M059J (cell line): ENCODE measurements at regions not wholly inside any gene's neighbourhood (a gene's known extent, or its start where the extent isn't known, plus 50 kb on each side); places are given as distances from the start of the nearest gene placed in this dataset.

Experiments used
- DNase-seq: peaks from one replicate; pipeline ENCODE4 v3.0.0-alpha.2; 2012; ENCODE audit warnings: low read depth

- peak; percentile 54 for DNase-seq
Measured at GRCh38 chr15:38073178-38073946, 138.9 kb downstream of the TMCO5A start.

- DNase-seq = no peak
Measured at GRCh38 chr15:38074029-38074428, 139.6 kb downstream of the TMCO5A start.

DNA sequence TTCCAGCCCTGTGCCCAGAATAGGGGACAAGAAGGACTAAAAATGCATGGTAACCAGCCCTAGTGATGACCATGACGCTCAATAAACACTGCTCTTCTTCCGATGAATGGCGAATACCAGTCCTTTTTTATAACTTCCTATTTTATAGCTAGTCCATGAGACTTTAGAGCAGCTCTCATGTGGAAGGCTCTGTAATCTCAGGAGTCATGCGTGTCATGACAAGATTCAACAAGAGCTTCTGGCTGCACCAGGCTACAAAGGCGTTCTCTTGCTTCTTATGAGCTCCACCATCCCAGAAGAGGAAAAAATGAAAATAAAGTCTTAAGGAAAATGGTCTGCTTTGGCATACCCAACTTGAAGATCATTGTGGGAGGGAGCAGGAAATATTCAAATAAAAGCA is 141.0 kb downstream of the TMCO5A start:
- DNase-seq = no peak

DNA sequence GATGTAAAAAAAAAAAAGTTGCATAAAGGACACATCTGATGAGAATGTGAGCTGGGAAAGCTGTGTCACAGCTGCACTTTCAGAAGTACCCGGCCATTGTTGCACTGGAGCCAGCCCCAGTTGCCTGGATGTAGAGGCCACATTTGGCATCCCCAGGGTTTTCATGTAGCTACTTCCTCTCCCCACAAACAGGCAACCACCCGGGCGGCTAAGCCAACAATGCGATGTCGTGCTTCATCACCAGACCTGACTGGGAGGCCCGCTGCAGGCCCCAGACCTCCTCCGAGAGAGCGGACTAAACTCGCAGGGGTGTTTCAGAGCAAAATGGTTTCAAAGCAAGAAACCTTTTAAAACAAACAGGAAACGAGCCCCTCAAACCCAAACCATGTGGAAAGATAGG is 142.3 kb downstream of the TMCO5A start:
- DNase-seq = no peak

GRCh38 chr15:38079236-38079635 is 144.8 kb downstream of the TMCO5A start:
- no peak for DNase-seq

DNA sequence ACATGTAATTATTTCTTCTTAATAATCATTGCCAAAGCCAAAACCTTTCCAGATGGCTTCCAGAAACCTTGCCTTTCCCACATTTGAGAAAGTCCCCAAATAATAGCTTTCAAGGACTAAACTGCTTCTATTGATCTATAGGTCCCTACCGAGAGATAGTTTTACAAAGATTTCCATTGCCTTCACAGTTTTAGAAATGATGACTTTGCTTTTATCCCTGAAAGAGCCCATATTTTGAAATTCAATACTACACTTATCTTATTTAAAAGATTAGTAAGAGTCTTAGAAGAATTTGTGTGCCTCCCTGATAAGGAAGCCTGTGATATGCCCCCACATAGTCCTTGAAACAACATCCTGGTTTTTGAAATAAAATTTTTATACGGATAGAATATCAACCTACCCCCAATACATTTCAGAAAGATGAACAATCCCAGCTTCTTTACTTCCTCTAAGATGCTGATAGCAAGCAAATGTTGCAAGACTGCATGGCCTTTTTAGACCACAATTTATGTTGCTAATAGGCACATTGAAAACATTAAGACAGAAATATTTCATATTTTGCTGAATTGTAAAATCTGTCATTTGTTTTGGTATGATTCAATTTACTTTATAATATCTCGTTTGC is 146.3 kb downstream of the TMCO5A start:
- no peak for DNase-seq

DNA sequence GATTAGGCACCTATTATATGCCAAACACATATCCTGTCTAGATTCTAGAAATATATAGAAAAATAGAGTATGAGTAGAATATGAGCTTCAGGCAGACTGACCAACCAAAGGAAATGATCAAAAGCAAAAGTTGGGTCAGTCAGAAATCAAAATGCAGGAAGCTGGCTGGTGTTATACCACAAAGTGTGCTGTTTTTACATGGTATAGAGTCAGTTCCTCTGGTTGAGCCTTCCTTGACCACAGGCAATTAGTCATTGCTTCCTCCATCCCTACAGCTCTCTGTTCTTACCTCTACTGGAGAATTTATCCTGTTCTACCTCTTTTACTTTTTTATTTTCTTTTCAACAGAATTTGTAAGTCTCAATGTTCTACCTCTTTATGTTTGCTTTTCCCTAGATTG is 149.8 kb downstream of the TMCO5A start:
- DNase-seq = peak; percentile 52

DNA sequence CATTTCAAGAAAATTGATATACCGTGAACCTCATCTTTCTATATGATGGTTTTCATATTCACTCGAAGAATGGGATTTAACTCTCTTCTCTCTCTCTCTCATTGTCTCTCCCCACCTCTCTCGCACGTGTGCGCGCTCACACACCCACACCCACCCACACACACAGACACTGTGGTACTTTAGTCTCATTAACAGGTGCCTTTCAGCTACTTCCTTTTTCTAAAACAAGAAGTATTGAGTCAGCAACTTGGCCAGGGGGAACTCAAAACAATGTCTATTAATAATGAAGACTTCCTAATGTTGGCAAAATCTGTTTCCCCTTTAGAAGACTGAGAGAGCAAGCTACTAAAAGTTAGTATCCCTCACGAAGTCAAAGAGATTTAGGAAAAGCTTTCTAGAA is 150.7 kb downstream of the TMCO5A start:
- no peak for DNase-seq

DNA sequence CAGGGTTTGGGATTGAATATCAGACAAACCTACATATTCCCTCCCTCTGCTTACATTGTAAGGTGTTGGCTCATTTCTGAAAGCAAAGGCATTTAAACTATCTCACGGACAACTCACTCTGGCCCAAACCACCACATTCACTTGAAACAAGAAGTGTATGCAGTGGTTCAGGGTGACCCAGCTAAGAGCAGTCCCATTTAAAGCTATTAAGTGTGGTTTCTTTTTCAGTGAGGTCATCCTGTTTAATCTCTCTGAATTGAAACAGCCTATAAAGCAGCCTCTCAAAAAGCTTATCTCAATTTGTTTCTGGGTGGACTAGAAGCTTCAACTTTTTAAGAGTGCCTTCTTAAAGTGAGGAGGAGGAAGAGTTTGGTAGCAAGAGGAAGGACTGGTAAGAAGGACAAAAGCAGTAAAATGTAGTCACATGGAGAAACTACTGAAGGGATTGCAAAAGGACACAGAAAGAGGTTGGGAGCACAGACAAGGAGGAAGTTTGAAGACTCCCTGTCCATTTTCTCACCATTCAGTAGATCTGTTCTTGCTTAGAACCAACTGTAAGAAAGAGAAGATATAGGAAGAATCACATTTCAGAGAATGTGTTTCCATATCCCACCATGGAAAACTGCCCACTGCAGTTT is 151.6 kb downstream of the TMCO5A start:
- DNase-seq = peak; percentile 56

GRCh38 chr15:38086611-38087010 is 152.2 kb downstream of the TMCO5A start:
- DNase-seq = no peak

DNA sequence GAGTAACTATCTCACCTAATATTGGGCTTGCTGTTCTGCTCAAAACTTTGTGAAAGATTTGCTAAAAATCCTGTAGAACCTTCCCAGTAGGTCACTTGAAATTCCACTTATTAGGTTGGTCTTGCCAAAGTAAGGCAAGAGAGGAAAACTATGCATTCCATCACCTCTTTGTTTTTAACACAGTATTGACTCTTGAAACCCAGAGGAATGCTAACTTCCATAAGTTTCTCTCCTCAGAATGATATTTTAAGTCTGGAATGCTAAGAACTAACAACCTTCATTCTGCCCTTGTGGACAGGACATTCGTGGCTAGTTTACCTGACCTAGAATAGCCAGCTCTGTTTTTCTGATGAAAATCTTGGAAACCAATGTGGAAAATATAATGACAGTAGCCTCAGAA is 154.5 kb downstream of the TMCO5A start:
- DNase-seq = no peak

GRCh38 chr15:38090223-38090622 is 155.8 kb downstream of the TMCO5A start:
- DNase-seq = no peak

DNA sequence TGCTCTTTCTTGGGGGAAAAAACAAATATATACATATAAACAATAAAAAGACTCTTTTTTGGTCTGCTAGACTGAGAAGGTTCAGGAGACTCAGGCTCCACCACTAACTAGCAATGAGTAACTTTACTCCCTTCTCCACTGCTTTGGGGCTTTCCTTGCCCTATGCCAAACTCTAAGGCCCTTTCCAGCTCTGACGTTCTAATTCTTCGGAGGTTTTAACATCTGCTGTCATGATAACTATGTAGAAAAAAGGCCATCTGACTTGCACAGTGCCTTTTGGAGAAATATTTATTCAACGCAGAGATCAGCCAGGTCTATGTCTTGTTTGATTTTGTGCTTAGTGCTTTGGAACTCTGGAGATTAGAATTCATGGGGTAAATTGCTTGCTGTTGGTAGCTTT is 156.2 kb downstream of the TMCO5A start:
- DNase-seq = no peak

DNA sequence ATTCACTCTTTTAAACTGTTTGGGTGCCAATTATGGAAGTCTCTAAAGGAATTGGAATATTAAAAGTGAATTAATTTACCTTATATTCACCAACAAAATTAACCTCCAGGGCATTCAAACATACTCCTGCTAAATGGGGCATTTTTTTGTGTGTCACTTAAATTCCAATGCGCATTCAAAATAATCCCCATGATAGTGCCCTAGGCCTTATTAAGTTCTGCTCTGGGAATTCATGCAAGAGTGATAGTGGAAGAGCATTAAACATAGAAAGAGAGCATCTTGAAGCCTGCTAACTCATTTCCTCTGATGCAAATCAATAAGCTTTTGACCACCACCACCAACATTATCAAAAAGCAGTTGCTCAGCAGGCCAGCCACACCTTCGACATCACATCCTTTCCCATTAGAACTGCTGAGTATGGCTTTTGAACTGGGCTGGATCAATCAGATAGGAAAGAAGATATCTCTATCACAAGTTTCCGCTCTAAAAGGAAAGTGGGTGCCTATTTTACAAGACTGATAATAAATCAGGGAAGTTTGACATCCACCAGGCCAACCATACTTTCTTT is 156.7 kb downstream of the TMCO5A start:
- no peak for DNase-seq

- peak; percentile 18 for DNase-seq
Measured at GRCh38 chr15:38093931-38094330, 158.7 kb upstream of the SPRED1 start.

DNA sequence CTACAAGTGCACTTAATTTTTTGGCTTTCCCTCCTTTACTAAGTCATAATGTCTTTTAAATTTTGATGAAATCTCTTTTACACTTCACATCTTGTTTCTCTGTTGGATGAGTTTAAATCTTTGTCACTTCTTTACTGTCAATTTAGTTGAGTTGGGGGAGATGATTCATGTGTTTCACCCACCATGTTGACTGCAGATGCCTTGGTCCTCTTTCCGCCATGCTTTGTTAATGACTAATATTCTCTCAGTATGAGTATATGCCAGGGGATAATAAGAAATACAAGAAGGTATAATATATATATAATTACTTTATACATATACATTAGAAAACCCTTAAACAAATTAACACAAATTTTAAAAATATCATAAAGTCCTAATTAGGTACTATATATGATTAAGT is 149.7 kb upstream of the SPRED1 start:
- no peak for DNase-seq

- DNase-seq = no peak
Measured at GRCh38 chr15:38103564-38103963, 149.1 kb upstream of the SPRED1 start.

DNA sequence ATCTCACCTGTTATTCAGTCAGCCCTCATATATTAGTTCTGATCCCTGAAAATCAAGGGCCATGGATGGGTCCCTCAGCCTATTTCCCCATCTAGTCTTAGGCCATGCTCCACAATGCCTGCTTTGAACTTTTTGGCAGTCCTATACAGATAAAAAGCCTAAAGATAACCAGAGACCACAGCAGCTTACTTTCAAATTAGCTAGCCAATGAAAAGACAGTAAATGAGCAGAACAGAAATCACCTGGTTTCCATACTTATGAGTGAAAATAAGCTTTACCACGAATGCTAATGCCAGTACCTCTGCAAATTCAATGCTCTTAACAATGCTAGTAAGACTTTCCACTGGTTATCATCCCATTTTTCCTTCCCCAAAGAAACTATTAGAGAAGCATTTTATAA is 141.6 kb upstream of the SPRED1 start:
- no peak for DNase-seq

DNA sequence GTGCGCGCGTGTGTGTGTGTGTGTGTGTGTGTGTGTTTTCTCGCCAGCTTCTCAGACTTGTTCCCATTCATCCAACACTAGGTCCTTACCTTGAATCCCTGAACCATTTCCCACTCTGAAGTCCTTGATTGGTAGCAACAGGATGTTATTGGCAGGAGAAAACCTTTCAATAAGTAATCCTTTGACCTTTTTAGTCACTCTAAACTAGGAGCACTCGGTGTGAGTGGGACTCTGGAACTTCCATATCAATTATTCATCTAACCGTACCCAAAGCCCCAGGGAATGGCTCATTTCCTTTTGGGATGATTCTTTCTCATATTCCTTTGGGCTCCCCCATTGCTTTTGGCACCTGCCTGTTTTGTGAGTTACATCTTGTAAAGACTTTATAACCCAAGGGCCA is 140.2 kb upstream of the SPRED1 start:
- no peak for DNase-seq

DNA sequence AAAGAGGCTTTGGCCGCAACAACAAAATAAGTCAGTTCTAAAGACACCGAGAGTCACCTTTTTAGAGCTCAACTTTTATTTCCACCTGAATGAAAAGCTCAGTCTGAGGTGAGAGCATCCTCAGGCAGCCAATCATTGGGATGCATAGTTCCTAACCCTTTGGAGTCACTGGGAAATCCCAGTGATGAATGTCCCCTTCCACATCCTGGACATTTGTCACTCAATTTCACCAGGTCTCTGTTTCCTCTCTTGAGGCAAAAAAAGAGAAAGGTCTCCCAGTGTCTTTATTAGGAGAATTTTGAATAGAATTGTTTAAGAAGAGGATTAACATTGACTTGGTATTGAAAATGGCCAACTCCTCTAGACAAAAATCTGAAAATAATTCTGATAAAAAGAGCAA is 137.5 kb upstream of the SPRED1 start:
- no peak for DNase-seq

GRCh38 chr15:38117781-38118180 is 134.9 kb upstream of the SPRED1 start:
- no peak for DNase-seq

DNA sequence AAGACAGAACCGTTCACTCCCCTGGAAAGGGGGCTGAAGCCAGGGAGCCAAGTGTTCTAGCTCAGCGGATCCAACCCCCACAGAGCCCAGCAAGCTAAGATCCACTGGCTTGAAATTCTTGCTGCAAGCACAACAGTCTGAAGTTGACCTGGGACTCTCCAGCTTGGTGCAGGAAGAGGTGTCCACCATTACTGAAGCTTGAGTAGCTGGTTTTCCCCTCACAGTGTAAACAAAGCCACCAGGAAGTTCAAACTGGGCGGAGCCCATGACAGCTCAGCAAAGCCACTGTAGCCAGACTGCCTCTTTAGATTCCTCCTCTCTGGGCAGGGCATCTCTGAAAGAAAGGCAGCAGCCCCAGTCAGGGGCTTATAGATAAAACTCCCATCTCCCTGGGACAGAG is 132.8 kb upstream of the SPRED1 start:
- DNase-seq = peak; percentile 54

DNA sequence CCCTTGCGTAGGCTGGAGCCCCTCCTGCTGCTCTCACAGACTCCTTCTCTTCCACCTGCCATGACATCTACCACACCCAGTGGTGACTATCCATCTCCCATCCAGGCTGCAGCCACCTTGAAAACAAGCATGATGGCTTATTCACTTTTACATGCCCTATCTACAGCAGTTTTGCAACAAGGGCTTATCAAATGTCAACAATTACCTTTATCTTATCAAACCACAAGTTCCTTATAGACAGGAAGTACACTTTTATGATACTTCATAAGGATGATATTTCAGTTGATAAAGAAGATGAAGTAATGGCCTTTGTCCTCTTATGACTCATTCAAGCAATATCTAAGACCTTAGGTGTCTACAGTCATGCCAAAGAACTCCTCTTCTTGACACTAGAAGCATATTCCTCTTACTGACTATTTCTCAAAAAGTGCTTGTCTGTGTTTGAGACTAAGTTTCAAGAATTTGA is 125.3 kb upstream of the SPRED1 start:
- DNase-seq = peak; percentile 41
